Lung (tissue), 11 donors: ENCODE measurements at regions not wholly inside any gene's neighbourhood (a gene's known extent, or its start where the extent isn't known, plus 50 kb on each side); places are given as distances from the start of the nearest gene placed in this dataset.
A peak's percentile ranks its signal among the peaks of the same experiment; 100 is the strongest.

Source experiments
- ATAC-seq: fragments of 200-7000 bp; cut with Tn5 transposase; one replicate; pipeline ENCODE4 v1.9.1; 2020; ENCODE audit warnings: moderate number of reproducible peaks; ENCODE audit not compliant: insufficient read depth, low FRiP score
- DNase-seq, 3 donors: peaks; one replicate each; pipeline ENCODE4 v3.0.0-alpha.2; 2013 to 2017
- H3K27ac ChIP-seq, 2 donors: one replicate each; pipeline ENCODE4 v1.5.1; 2013; ENCODE audit warnings: mild to moderate bottlenecking in 2 of 2, moderate library complexity in 2 of 2, control low read depth in 1 of 2, inconsistent platforms in 1 of 2, low read depth in 1 of 2, low read length in 1 of 2
- H3K27me3 ChIP-seq, 3 donors: one replicate each; pipeline ENCODE4 v1.5.1; 2013; ENCODE audit warnings: low read length in 2 of 3; ENCODE audit not compliant: control insufficient read depth in 3 of 3, insufficient read depth in 3 of 3
- H3K36me3 ChIP-seq, 4 donors: one replicate each; pipeline ENCODE4 v1.5.1; 2013; ENCODE audit warnings: low read length in 4 of 4, mild to moderate bottlenecking in 1 of 4, moderate library complexity in 1 of 4; ENCODE audit not compliant: control insufficient read depth in 4 of 4, insufficient read depth in 4 of 4
- H3K4me1 ChIP-seq, 5 donors: one replicate each; pipeline ENCODE4 v1.5.1; 2013; ENCODE audit warnings: low read length in 5 of 5, mild to moderate bottlenecking in 2 of 5, moderate library complexity in 1 of 5; ENCODE audit not compliant: control insufficient read depth in 5 of 5, insufficient read depth in 5 of 5
- H3K4me3 ChIP-seq: one replicate; pipeline ENCODE4 v1.5.1; 2013; ENCODE audit warnings: mild to moderate bottlenecking, control low read depth, moderate library complexity
- H3K9ac ChIP-seq, 2 donors: one replicate each; pipeline ENCODE4 v1.5.1; 2013; ENCODE audit warnings: low read length in 2 of 2, control low read depth in 1 of 2; ENCODE audit not compliant: insufficient read depth in 1 of 2
- H3K9me3 ChIP-seq, 4 donors: one replicate each; pipeline ENCODE4 v1.5.1; 2013; ENCODE audit warnings: low read length in 3 of 4, mild to moderate bottlenecking in 1 of 4, moderate library complexity in 1 of 4; ENCODE audit not compliant: control insufficient read depth in 4 of 4, insufficient read depth in 3 of 4
- whole genome bisulfite sequencing, 2 donors: extraction: QIAGEN DNeasy Blood & Tissue Kit; methylation state at CpG; one replicate each; pipeline ENCODE4 v1.1.7; 2013; 5-methylcytosine and 5-hydroxymethylcytosine counted together
- TF ChIP-seq, protein P1 (sequence below): IDR thresholded peaks from 2 replicates; pipeline ENCODE4 v1.5.1; 2012; ENCODE audit warnings: mild to moderate bottlenecking; ENCODE audit errors: control extremely low read depth, extremely low read depth
- donor health status: control.
- donor health status: control.
- donor health status: Bipolar disorder and iron deficiency.
- donor health status: healthy.
- donor health status: DM: yes; HTN: yes; CAD: no.

DNA sequence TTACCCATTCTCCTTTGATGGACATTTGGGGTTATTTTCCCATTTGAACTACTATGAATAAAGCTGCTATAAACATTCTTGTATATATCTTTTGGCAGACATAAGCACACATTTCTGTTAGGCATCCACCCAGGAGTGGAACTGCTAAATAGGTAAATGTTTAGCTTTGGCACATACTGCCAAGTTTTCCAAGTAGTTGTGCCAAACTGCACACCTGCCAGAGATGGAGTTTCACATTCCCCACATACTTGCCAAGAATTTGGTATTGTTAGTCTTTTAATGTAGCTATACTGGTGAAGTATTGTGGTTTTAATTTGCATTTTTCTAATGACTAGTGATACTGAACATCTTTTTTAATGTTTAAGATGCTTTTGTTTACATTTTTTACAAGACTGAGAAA, 201.0 kb downstream of the GXYLT1 start:
- Histone ChIP-seq H3K4me1 (peaks cover 0 to 23% (median 0%) of the 10 kb centered on the region in 5 donors), H3K9ac (no peak overlapping the region), H3K36me3 (no peaks in the 10 kb centered on the region), H3K4me3 (no peak overlapping the region), H3K27ac (no peak overlapping the region), H3K27me3 (no peaks in the 10 kb centered on the region), H3K9me3 (peaks cover 0 to 7% (median 4%) of the 10 kb centered on the region in 4 donors)
- ATAC-seq: no peak
- TF ChIP-seq, protein P1, sequence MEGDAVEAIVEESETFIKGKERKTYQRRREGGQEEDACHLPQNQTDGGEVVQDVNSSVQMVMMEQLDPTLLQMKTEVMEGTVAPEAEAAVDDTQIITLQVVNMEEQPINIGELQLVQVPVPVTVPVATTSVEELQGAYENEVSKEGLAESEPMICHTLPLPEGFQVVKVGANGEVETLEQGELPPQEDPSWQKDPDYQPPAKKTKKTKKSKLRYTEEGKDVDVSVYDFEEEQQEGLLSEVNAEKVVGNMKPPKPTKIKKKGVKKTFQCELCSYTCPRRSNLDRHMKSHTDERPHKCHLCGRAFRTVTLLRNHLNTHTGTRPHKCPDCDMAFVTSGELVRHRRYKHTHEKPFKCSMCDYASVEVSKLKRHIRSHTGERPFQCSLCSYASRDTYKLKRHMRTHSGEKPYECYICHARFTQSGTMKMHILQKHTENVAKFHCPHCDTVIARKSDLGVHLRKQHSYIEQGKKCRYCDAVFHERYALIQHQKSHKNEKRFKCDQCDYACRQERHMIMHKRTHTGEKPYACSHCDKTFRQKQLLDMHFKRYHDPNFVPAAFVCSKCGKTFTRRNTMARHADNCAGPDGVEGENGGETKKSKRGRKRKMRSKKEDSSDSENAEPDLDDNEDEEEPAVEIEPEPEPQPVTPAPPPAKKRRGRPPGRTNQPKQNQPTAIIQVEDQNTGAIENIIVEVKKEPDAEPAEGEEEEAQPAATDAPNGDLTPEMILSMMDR: no peak
- no peak for DNase-seq

DNA sequence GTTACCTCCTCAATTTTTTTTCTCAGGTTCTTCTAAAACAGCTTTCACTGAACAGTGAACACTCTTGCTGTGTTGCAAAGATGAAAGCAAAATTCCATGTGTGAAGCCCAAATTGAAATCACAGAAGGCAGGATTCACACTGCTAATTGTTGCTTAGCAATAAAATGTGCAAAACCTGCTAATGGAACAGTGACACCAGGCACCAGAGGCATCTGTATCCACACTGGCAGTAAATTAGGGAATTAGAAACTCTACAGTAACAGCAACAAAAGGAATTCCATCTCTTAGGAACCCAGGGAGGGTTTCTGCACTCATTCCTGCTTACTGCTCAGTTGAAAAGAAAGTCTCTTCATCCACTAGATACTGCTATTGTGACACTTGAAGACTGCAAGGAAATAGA, 202.3 kb downstream of the GXYLT1 start:
- no peak overlapping the region for H3K4me3 ChIP-seq

DNA sequence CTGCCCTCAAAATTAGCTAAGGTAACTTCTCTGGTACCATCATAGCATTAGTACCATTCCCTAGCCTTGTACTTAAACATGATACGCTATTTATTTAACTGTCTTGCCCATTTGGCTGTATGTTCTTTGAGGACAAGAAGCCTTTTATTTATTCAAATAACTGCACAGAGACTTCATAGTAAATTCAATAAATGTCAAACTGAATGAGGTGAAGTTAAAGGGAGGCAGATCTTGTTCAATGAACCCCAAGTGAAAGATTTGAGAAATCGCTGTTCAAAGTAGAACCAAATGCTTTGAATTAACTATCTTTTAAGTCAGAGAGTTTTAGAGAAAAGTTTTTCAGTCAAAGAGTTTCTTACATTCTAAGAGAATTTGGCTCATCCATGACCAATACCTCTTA, 203.6 kb downstream of the GXYLT1 start:
- Histone ChIP-seq H3K9me3 (peaks cover 0 to 5% (median 2%) of the 10 kb centered on the region in 4 donors), H3K9ac (no peak overlapping the region), H3K4me3 (no peak overlapping the region), H3K27me3 (no peaks in the 10 kb centered on the region), H3K27ac (no peak overlapping the region), H3K4me1 (peaks cover 0 to 23% (median 0%) of the 10 kb centered on the region in 5 donors), H3K36me3 (no peaks in the 10 kb centered on the region)
- 87 to 89% methylated on average over 2 of the region's 2 CpGs for WGBS, 2 donors
- peak in 2 of 3 donors; percentile 84 to 87 for DNase-seq
- TF ChIP-seq, protein P1: no peak
- no peak for ATAC-seq

More for the DNA sequence above, 202.3 kb downstream of the GXYLT1 start:
- ATAC-seq (no peak), DNase-seq (no peak)
- Histone ChIP-seq H3K9me3 (peaks cover 0 to 7% (median 4%) of the 10 kb centered on the region in 4 donors), H3K36me3 (no peaks in the 10 kb centered on the region), H3K27me3 (no peaks in the 10 kb centered on the region), H3K4me1 (peaks cover 0 to 23% (median 0%) of the 10 kb centered on the region in 5 donors), H3K27ac (no peak overlapping the region), H3K9ac (no peak overlapping the region)
- TF ChIP-seq, protein P1: no peak

DNA sequence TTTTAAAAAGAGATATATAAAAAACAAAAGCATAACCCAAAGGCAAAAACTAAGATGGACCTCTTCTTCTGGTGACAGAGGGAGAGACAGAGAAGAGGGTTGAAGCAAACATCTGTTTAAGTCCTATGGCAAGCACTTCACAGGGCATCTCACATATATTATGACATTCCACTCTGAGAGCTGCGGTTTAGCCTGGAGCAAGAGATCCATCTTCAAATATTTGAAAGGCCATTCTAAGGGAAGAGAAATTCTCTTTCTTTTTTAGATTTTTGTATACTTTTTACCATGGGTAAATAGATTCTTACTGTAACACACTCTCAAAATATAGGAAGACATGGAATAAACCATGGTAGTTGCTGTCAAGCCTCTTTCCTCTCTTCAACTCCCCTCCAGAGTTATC, 204.1 kb downstream of the GXYLT1 start:
- no peak for ATAC-seq
- WGBS, 2 donors: 85% methylated on average over 1 of the region's 1 CpG
- H3K27ac ChIP-seq: no peak overlapping the region

More for the DNA sequence above, 204.1 kb downstream of the GXYLT1 start:
- H3K27me3 ChIP-seq: no peaks in the 10 kb centered on the region
- H3K4me3 ChIP-seq: no peak overlapping the region
- no peaks in the 10 kb centered on the region for H3K36me3 ChIP-seq
- H3K9ac ChIP-seq: no peak overlapping the region
- DNase-seq: no peak
- TF ChIP-seq, protein P1: no peak
- peaks cover 0 to 23% (median 0%) of the 10 kb centered on the region in 5 donors for H3K4me1 ChIP-seq
- H3K9me3 ChIP-seq: peaks cover 0 to under 1% (median 0%) of the 10 kb centered on the region in 4 donors
